ENCODE measurements at regions not wholly inside any gene's neighbourhood (a gene's known extent, or its start where the extent isn't known, plus 50 kb on each side); places are given as distances from the start of the nearest gene placed in this dataset.

- DNase-seq: no peak
Observed at GRCh38 chr20:39109933-39110818, 148.0 kb downstream of the DHX35 start.

GRCh38 chr20:39108746-39109145 is 146.6 kb downstream of the DHX35 start:
- DNase-seq: no peak

- DNase-seq: no peak
Observed at GRCh38 chr20:39107741-39108140, 145.6 kb downstream of the DHX35 start.

DNA sequence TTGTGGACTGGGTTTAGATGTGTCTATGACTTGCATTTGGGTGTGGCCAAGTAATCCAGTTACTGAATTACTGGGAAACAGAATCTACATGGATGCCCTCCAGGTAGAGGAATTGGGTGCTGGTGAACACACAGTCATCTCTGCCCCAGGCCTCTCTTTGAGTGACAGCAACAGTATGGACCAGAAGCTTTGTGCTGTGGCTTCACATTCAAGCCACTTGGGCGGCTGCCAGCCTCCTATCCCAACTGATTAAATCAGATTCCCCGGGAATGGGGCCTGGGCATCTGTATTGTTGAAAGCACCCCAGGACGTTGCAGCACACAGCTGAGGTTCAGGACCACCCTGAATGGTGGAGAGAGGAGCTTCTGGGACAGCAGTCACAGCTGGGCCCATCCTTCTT is 144.6 kb downstream of the DHX35 start:
- DNase-seq: no peak

- DNase-seq: no peak
Observed at GRCh38 chr20:39105551-39105950, 143.4 kb downstream of the DHX35 start.

DNA sequence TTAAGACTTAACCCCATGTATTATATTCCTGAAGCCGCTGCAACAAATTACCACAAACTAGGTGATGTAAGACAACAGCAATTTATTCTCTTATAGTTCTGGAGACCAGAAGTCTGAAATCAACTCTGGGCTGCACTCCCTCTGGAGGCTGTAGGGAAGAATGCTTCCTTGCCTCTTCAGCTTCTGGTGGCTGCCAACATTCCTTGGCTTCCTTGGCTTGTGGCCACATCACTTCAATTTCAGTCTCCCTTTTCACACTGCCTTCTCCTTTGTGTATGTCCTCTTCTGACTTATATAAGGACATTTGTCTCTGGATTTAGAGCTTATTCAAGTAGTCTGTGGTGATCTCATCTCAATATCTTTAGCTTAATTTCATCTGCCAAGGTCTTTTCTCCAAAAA is 141.6 kb downstream of the DHX35 start:
- DNase-seq: no peak

DNA sequence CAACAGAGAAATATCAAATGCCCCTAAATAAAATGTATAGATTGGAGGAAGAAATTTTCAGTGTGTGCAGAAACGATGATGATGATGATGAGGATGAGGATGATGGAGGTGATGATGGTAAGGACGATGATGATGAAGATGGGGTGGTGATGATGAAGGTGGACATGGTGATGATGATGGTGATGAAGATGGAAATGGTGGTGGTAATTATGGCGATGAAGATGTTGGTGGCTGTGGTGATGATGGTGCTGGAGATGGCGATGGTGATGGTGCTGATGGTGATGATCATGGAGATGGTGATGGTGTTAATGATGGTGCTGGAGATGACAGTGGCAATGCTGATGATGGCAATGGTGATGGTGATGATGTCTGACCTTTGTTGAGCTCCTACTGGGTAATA is 141.2 kb downstream of the DHX35 start:
- DNase-seq: no peak

DNA sequence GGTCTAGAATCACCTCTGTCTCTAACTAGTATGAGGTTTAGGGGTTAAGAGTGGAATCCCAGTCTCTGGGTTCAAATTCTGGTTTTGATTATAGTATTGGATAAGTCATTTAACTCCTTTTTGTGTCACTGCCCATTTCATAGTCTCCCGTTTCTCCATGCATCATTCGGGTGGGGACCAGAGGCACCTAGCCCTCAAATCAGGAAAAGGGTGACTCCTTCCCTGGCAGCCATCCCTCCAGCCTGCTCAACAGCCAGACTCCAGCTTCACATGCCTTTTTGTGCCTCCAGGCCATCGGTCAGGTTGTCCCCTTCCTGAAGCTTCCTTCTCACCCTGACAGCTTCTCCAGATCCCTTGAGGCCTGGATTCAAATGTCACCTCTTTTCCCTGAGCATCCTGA is 139.8 kb downstream of the DHX35 start:
- no peak for DNase-seq

- DNase-seq: no peak
Observed at GRCh38 chr20:39100691-39101090, 138.5 kb downstream of the DHX35 start.

DNA sequence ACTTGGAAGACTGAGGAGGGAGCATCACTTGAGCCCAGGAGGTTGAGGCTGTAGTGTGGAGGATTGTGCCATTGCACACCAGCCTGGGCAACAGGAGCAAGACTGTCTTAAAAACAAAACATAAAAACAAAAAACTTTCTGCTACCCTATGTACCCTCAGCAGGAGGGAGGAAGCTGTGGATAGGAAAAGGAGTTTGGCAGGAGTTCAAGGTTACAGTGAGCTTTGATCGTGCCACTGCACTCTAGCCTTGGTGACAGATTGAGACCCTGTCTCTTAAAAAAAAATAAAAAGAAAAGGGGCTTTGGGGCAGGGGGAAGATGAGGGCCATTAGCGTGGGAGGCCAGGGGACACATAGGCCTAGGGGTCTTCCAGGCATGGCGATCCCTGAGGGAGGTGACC is 135.7 kb downstream of the DHX35 start:
- DNase-seq: no peak

GRCh38 chr20:39095870-39096269 is 133.7 kb downstream of the DHX35 start:
- no peak for DNase-seq

DNA sequence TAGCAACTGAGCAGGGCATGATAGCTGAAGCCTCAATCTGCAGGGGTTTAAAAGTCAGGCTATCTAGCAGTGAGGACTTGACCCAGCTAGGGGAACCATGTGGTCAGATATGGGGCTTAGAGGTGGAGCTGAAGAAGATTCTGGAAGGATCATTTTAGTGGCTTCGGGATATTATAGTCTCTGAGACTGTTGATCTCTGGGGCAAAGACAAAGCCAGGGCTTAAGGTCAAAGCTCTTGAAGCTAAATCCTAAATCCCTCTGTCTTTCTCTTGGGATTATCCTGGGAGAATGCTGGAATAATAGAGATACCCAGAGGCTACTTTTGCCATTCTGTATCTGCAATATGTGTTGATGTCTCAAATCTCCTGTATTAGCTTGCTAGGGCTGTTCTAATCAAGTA is 132.2 kb downstream of the DHX35 start:
- no peak for DNase-seq

GRCh38 chr20:39092733-39093410 is 130.7 kb downstream of the DHX35 start:
- no peak for DNase-seq

GRCh38 chr20:39090906-39091305 is 128.8 kb downstream of the DHX35 start:
- no peak for DNase-seq

DNA sequence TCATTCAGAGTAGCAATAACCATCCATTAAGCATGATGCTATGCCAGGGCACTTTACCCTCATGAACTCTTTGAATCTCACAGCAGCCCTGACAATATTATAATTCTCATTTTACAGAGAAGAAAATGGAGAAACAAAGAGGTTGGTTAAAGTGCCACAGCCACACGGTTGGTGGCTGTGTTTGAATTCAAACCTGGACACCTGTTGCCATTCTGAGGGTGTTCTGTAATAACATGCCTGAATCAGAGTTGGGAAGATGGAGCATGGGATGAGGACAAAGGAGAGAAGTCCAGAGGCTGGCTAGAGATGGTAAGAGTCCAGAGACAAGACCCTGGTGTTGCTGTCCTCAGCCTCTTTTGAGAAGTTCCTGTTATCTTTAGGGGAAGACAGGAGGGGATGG is 127.7 kb downstream of the DHX35 start:
- no peak for DNase-seq

All from retina (tissue), 1 donor.